ENCODE measurements at regions not wholly inside any gene's neighbourhood (a gene's known extent, or its start where the extent isn't known, plus 50 kb on each side); places are given as distances from the start of the nearest gene placed in this dataset.
"Not testable (repeated sequence)": the region's sequence is repeated elsewhere in the genome, so short reads cannot be mapped to it uniquely, and the experiment has no call there.

- WGBS, 2 experiments (ENCODE audit: insufficient coverage in 2 of 2) = 90 to 92% methylated on average over 1 to 2 of the region's 5 CpGs
- H3K9me3 ChIP-seq (ENCODE audit: control insufficient read depth, low read length) = no peaks in the 10 kb centered on the region
- H3K27ac ChIP-seq (ENCODE audit: low read depth, low read length, severe bottlenecking) = no peak overlapping the region
- H3K4me1 ChIP-seq (ENCODE audit: control insufficient read depth, insufficient read depth, low read length, poor library complexity, severe bottlenecking) = no peaks in the 10 kb centered on the region
- no peak overlapping the region for H3K4me3 ChIP-seq (ENCODE audit: extremely low read depth, insufficient read depth, low read length, poor library complexity, severe bottlenecking)
- H3K36me3 ChIP-seq (ENCODE audit: control insufficient read depth, insufficient read depth, low read length) = no peaks in the 10 kb centered on the region
Measured at GRCh38 chr11:110859240-110859840, 147.1 kb upstream of the ARHGAP20 start.

DNA sequence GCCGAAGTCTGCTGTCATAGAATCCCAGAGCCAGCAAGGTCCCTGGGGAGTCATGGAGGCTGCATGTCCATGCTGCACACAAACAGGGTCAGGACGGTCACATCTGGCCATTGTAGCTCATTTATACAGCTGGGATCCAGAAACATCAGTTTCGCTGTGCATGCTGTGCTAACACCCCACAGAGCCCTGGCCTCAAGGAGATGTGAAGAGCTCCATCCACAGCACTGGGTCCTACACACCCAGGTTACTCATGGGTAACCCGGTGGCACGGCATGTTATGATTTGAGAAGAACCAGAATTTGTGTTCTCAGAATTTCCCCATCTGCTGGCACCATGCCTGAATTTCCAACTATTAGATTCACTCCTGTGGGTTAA, 146.3 kb upstream of the ARHGAP20 start:
- H3K4me1 ChIP-seq (ENCODE audit: control insufficient read depth, insufficient read depth, low read length, poor library complexity, severe bottlenecking) = no peaks in the 10 kb centered on the region
- 91 to 96% methylated on average over 3 to 4 of the region's 5 CpGs for WGBS, 2 experiments (ENCODE audit: insufficient coverage in 2 of 2)
- no peaks in the 10 kb centered on the region for H3K36me3 ChIP-seq (ENCODE audit: control insufficient read depth, insufficient read depth, low read length)
- H3K4me3 ChIP-seq (ENCODE audit: extremely low read depth, insufficient read depth, low read length, poor library complexity, severe bottlenecking) = no peak overlapping the region
- H3K27ac ChIP-seq (ENCODE audit: low read depth, low read length, severe bottlenecking) = no peak overlapping the region
- H3K9me3 ChIP-seq (ENCODE audit: control insufficient read depth, low read length) = no peaks in the 10 kb centered on the region

- WGBS, 2 experiments (ENCODE audit: insufficient coverage in 2 of 2) = 90 to 100% methylated on average over 2 to 3 of the region's 4 CpGs
- H3K4me3 ChIP-seq (ENCODE audit: extremely low read depth, insufficient read depth, low read length, poor library complexity, severe bottlenecking) = no peak overlapping the region
- H3K36me3 ChIP-seq (ENCODE audit: control insufficient read depth, insufficient read depth, low read length) = no peaks in the 10 kb centered on the region
- no peaks in the 10 kb centered on the region for H3K4me1 ChIP-seq (ENCODE audit: control insufficient read depth, insufficient read depth, low read length, poor library complexity, severe bottlenecking)
- H3K27ac ChIP-seq (ENCODE audit: low read depth, low read length, severe bottlenecking) = no peak overlapping the region
- H3K9me3 ChIP-seq (ENCODE audit: control insufficient read depth, low read length) = no peaks in the 10 kb centered on the region
Measured at GRCh38 chr11:110857892-110858546, 145.8 kb upstream of the ARHGAP20 start.

GRCh38 chr11:110856996-110857812, 145.0 kb upstream of the ARHGAP20 start:
- 100% methylated on average over 1 to 2 of the region's 3 CpGs for WGBS, 2 experiments (ENCODE audit: insufficient coverage in 2 of 2)
- H3K36me3 ChIP-seq (ENCODE audit: control insufficient read depth, insufficient read depth, low read length) = no peaks in the 10 kb centered on the region

DNA sequence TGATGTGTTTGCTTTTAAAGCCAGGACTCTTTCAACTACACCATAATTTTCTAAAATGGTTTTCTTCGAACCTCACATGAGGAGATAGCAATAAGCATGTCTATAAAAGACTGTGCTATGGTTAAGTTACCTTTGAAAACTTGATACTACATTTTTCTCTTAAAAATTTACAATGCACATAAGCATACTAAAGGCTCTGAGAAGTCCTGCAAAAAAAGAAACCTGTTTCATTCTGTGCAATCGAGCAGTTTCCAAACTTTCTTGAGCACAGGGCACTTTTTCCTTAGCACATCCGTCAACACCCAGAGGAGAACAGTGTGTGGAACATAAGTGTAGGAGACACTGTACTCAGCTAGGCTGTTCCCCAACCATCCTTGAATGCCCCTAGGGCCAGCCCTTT, 144.1 kb upstream of the ARHGAP20 start:
- 92 to 100% methylated on average over 1 to 2 of the region's 3 CpGs for WGBS, 2 experiments (ENCODE audit: insufficient coverage in 2 of 2)
- Histone ChIP-seq H3K4me3 (ENCODE audit: extremely low read depth, insufficient read depth, low read length, poor library complexity, severe bottlenecking) (no peak overlapping the region), H3K9me3 (ENCODE audit: control insufficient read depth, low read length) (no peaks in the 10 kb centered on the region), H3K4me1 (ENCODE audit: control insufficient read depth, insufficient read depth, low read length, poor library complexity, severe bottlenecking) (no peaks in the 10 kb centered on the region), H3K36me3 (ENCODE audit: control insufficient read depth, insufficient read depth, low read length) (no peaks in the 10 kb centered on the region), H3K27ac (ENCODE audit: low read depth, low read length, severe bottlenecking) (no peak overlapping the region)

More at GRCh38 chr11:110856996-110857812, 145.0 kb upstream of the ARHGAP20 start:
- no peaks in the 10 kb centered on the region for H3K9me3 ChIP-seq (ENCODE audit: control insufficient read depth, low read length)
- H3K4me3 ChIP-seq (ENCODE audit: extremely low read depth, insufficient read depth, low read length, poor library complexity, severe bottlenecking) = no peak overlapping the region
- H3K27ac ChIP-seq (ENCODE audit: low read depth, low read length, severe bottlenecking) = no peak overlapping the region
- no peaks in the 10 kb centered on the region for H3K4me1 ChIP-seq (ENCODE audit: control insufficient read depth, insufficient read depth, low read length, poor library complexity, severe bottlenecking)

GRCh38 chr11:110855191-110855590, 143.0 kb upstream of the ARHGAP20 start:
- Histone ChIP-seq H3K4me1 (ENCODE audit: control insufficient read depth, insufficient read depth, low read length, poor library complexity, severe bottlenecking) (no peaks in the 10 kb centered on the region), H3K4me3 (ENCODE audit: extremely low read depth, insufficient read depth, low read length, poor library complexity, severe bottlenecking) (no peak overlapping the region), H3K27ac (ENCODE audit: low read depth, low read length, severe bottlenecking) (no peak overlapping the region), H3K36me3 (ENCODE audit: control insufficient read depth, insufficient read depth, low read length) (no peaks in the 10 kb centered on the region), H3K9me3 (ENCODE audit: control insufficient read depth, low read length) (no peaks in the 10 kb centered on the region)
- 45 to 58% methylated on average over 1 of the region's 1 CpG for WGBS, 2 experiments (ENCODE audit: insufficient coverage in 2 of 2)

DNA sequence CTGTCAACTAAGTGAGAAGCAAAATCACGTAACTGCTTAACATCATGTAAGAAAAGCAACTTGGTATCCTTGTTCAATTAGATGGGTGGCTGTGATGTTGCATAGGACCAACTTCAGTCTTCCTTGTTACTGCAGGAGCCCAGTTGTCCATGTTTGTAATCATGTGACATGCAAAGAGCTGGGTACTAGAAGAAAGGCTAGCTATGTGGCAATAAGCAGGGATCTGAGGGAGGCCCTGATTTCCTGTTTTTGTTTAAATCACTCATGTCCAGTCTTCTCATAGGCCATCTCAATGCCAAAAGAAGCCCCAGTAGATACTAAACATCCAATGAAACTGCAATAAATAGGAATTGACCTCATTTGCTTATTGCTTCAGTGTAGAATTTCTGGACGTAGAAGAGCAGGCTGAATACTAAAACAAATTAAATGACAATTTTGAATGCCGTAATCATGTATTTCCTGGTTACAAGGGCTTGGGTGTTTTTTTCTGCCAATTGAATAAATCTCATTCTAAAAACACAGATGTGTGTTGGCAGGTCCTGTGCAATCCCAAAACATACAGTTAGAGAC, 140.8 kb upstream of the ARHGAP20 start:
- no peaks in the 10 kb centered on the region for H3K36me3 ChIP-seq (ENCODE audit: control insufficient read depth, insufficient read depth, low read length)
- H3K4me1 ChIP-seq (ENCODE audit: control insufficient read depth, insufficient read depth, low read length, poor library complexity, severe bottlenecking) = no peaks in the 10 kb centered on the region
- H3K4me3 ChIP-seq (ENCODE audit: extremely low read depth, insufficient read depth, low read length, poor library complexity, severe bottlenecking) = no peak overlapping the region
- 94 to 100% methylated on average over 1 to 2 of the region's 3 CpGs for WGBS, 2 experiments (ENCODE audit: insufficient coverage in 2 of 2)
- H3K9me3 ChIP-seq (ENCODE audit: control insufficient read depth, low read length) = no peaks in the 10 kb centered on the region
- no peak overlapping the region for H3K27ac ChIP-seq (ENCODE audit: low read depth, low read length, severe bottlenecking)

DNA sequence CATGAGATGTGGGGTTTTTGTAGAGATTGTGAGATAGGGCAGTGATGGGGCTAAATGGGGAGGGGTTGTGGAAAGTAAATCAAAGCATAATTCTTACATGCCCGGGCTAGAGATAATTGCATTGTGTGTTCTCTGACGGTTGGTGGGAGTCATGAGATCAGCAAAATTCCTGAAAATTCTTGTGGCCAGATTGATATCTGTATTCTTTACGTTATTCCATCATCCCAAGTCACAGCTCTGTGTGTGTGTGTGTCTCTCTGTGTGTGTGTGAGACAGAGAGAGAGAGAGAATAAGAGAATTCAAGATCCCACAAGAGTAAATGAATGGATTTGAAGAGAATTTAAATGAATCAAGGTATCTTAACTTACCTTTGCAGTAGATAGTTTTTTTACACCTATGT, 138.6 kb upstream of the ARHGAP20 start:
- H3K4me1 ChIP-seq (ENCODE audit: control insufficient read depth, insufficient read depth, low read length, poor library complexity, severe bottlenecking) = no peaks in the 10 kb centered on the region
- H3K36me3 ChIP-seq (ENCODE audit: control insufficient read depth, insufficient read depth, low read length) = no peaks in the 10 kb centered on the region
- H3K27ac ChIP-seq (ENCODE audit: low read depth, low read length, severe bottlenecking) = no peak overlapping the region
- no peak overlapping the region for H3K4me3 ChIP-seq (ENCODE audit: extremely low read depth, insufficient read depth, low read length, poor library complexity, severe bottlenecking)
- H3K9me3 ChIP-seq (ENCODE audit: control insufficient read depth, low read length) = no peaks in the 10 kb centered on the region
- WGBS, 2 experiments (ENCODE audit: insufficient coverage in 2 of 2) = 85 to 100% methylated on average over 2 of the region's 3 CpGs

GRCh38 chr11:110843053-110843452, 130.8 kb upstream of the ARHGAP20 start:
- H3K4me1 ChIP-seq (ENCODE audit: control insufficient read depth, insufficient read depth, low read length, poor library complexity, severe bottlenecking); H3K36me3 ChIP-seq (ENCODE audit: control insufficient read depth, insufficient read depth, low read length); H3K9me3 ChIP-seq (ENCODE audit: control insufficient read depth, low read length); H3K4me3 ChIP-seq (ENCODE audit: extremely low read depth, insufficient read depth, low read length, poor library complexity, severe bottlenecking); H3K27ac ChIP-seq (ENCODE audit: low read depth, low read length, severe bottlenecking): not testable (repeated sequence)
- WGBS, 2 experiments (ENCODE audit: insufficient coverage in 2 of 2) = no CpG with 5 or more reads among the region's 1 CpG

DNA sequence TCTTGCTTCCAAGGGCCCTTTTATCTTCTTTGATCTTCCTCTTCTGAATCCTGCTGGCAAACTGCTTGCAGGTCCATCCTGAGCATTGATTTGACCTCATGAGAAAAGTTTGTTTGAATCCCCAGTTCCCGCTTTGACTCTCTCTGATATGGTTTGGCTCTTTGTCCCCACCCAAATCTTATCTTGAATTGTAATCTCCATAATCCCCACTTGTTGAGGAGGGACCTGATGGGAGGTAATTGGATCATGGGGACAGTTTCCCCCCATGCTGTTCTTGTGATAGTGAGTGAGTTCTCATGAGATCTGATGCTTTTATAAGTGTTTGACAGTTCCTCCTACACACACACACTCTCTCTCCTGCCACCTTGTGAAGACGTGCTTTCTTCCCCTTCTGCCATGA, 126.6 kb upstream of the ARHGAP20 start:
- 75% methylated on average over 2 of the region's 2 CpGs; no CpG with 5 or more reads in 1 of the 2 experiments for WGBS, 2 experiments (ENCODE audit: insufficient coverage in 2 of 2)
- H3K9me3 ChIP-seq (ENCODE audit: control insufficient read depth, low read length) = no peaks in the 10 kb centered on the region
- H3K36me3 ChIP-seq (ENCODE audit: control insufficient read depth, insufficient read depth, low read length) = no peaks in the 10 kb centered on the region
- no peak overlapping the region for H3K27ac ChIP-seq (ENCODE audit: low read depth, low read length, severe bottlenecking)
- no peak overlapping the region for H3K4me3 ChIP-seq (ENCODE audit: extremely low read depth, insufficient read depth, low read length, poor library complexity, severe bottlenecking)
- no peaks in the 10 kb centered on the region for H3K4me1 ChIP-seq (ENCODE audit: control insufficient read depth, insufficient read depth, low read length, poor library complexity, severe bottlenecking)

Data from mesodermal cell (in vitro differentiated cells).